GM13977 (cell line): ENCODE measurements at regions not wholly inside any gene's neighbourhood (a gene's known extent, or its start where the extent isn't known, plus 50 kb on each side); places are given as distances from the start of the nearest gene placed in this dataset.

Source experiments
- DNase-seq: peaks from one replicate; pipeline ENCODE4 v3.0.0; 2012; ENCODE audit warnings: low spot score
- CTCF ChIP-seq: IDR thresholded peaks from 2 replicates; pipeline ENCODE4 v1.5.1; 2012; ENCODE audit warnings: mild to moderate bottlenecking, control low read depth; ENCODE audit not compliant: insufficient read depth; ENCODE audit errors: extremely low read depth, missing control alignments
- in situ Hi-C: fragments of 300-500 bp; cut with MboI; formaldehyde crosslinking; loops from one replicate; pipeline ENCODE4 v1.12.0; 2022; ENCODE audit warnings: low sequenced_read_pairs, low pct_unique_long_range_greater_than_20kb, mixed read lengths, inconsistent platforms; ENCODE audit not compliant: unreplicated experiment

- no peak for DNase-seq
- TF ChIP-seq CTCF = no peak
- in situ Hi-C loops = no loop called here
Measured at GRCh38 chr12:107612508-107612907, 73.1 kb upstream of the PWP1 start.

GRCh38 chr12:107616941-107617340, 68.7 kb upstream of the PWP1 start:
- no peak for DNase-seq
- no peak for TF ChIP-seq CTCF
- in situ Hi-C loops = no loop called here

GRCh38 chr12:107618106-107618505, 67.5 kb upstream of the PWP1 start:
- DNase-seq = no peak
- TF ChIP-seq CTCF = no peak
- in situ Hi-C loops = no loop called here

- no peak for DNase-seq
- in situ Hi-C loops = no loop called here
- TF ChIP-seq CTCF = no peak
Measured at GRCh38 chr12:107619831-107620230, 65.8 kb upstream of the PWP1 start.

- peak; percentile 28 for DNase-seq
- in situ Hi-C loops = no loop called here
- TF ChIP-seq CTCF = peak; percentile 63
Measured at GRCh38 chr12:107622001-107622400, 63.6 kb upstream of the PWP1 start.

GRCh38 chr12:107624493-107624892, 61.1 kb upstream of the PWP1 start:
- DNase-seq = no peak
- in situ Hi-C loops = no loop called here
- no peak for TF ChIP-seq CTCF

- in situ Hi-C loops = no loop called here
- TF ChIP-seq CTCF = no peak
- no peak for DNase-seq
Measured at GRCh38 chr12:107631715-107632114, 53.9 kb upstream of the PWP1 start.
